Left lobe of liver (tissue), 2 donors: ENCODE measurements at regions not wholly inside any gene's neighbourhood (a gene's known extent, or its start where the extent isn't known, plus 50 kb on each side); places are given as distances from the start of the nearest gene placed in this dataset.

Experiments
- ATAC-seq: fragments of 200-7000 bp; cut with Tn5 transposase; one replicate; pipeline ENCODE4 v1.9.1; 2020; ENCODE audit warnings: mild to moderate bottlenecking, moderate library complexity
- DNase-seq: peaks from one replicate; pipeline ENCODE4 v3.0.0-alpha.2; 2020; ENCODE audit warnings: low spot score
- donor health status: DM: no; HTN: no; CAD: no; lungs with moderate emphysema.
- donor health status: DM: no; HTN: yes; CAD: no.

GRCh38 chr2:70354264-70354949, 52.5 kb upstream of the FAM136A start:
- DNase-seq = no peak
- no peak for ATAC-seq
